ENCODE measurements at regions not wholly inside any gene's neighbourhood (a gene's known extent, or its start where the extent isn't known, plus 50 kb on each side); places are given as distances from the start of the nearest gene placed in this dataset.

DNA sequence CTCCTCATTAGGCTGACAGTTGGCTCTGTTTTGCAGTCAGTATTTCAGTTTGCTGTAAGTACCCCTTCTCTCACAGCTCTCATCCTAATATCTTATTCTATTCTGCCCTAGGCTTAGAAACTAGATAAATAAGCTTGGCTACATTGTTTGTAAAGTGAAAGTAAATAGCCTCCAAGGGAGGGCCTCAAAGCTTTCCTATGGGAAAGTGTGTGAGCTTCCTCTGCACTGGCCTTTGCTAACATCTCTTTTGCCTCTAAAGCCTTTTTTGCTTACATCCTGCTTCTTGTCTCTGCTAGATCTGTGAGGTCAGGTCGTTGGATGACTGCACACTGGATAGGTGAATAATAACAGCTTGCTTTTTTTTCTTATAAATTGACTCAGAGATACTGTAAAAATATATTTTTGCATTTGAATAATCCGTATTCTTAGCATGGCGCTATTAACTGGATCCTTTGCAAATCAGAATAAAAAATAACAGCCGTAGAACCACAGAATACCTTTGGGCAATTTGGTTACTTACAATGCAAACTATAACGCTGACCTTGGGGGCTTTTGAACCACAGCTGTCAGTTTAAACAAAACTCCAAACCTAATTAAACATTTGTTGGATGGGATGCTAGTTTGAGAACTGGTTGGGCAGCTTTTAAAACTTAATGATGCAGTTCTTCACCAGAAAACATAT lies 55.1 kb downstream of the TTC6 start:
- intact Hi-C loops (cut with DNase I; ENCODE audit: low total_unique reads) = no loop called here

DNA sequence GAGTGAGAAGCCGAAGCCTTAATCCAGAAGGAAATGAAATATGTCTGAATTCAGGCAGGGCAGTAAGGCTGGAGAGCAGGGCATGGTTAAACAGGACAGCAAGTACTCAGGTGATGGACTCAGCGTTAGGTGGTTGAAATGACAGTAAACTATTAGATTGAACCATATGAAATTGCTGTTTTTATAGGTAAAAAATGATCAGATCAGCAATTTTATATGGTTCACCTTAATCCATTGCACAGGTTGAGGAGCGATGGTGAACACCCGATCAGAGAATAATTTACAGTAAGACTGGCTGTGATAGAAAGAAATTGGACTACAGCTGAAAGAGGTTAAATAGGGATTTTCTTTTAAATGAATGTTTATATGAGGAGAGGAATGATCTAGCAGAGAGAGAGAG lies 56.6 kb downstream of the TTC6 start:
- no peaks in the 10 kb centered on the region for H3K4me1 ChIP-seq
- H3K4me3 ChIP-seq = no peak overlapping the region
- TF ChIP-seq, protein P1, sequence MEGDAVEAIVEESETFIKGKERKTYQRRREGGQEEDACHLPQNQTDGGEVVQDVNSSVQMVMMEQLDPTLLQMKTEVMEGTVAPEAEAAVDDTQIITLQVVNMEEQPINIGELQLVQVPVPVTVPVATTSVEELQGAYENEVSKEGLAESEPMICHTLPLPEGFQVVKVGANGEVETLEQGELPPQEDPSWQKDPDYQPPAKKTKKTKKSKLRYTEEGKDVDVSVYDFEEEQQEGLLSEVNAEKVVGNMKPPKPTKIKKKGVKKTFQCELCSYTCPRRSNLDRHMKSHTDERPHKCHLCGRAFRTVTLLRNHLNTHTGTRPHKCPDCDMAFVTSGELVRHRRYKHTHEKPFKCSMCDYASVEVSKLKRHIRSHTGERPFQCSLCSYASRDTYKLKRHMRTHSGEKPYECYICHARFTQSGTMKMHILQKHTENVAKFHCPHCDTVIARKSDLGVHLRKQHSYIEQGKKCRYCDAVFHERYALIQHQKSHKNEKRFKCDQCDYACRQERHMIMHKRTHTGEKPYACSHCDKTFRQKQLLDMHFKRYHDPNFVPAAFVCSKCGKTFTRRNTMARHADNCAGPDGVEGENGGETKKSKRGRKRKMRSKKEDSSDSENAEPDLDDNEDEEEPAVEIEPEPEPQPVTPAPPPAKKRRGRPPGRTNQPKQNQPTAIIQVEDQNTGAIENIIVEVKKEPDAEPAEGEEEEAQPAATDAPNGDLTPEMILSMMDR (IDR thresholded peaks at IDR 0.05) = no peak
- no peaks in the 10 kb centered on the region for H3K27me3 ChIP-seq
- H3K27ac ChIP-seq = no peak overlapping the region
- no peak for DNase-seq
- intact Hi-C loops (cut with DNase I; ENCODE audit: low total_unique reads) = no loop called here
- no peaks in the 10 kb centered on the region for H3K9me3 ChIP-seq
- H3K36me3 ChIP-seq = no peaks in the 10 kb centered on the region

More for the DNA sequence above, 55.1 kb downstream of the TTC6 start:
- TF ChIP-seq, protein P1 (IDR thresholded peaks at IDR 0.05) = no peak
- H3K27me3 ChIP-seq = no peaks in the 10 kb centered on the region
- no peak overlapping the region for H3K4me3 ChIP-seq
- no peaks in the 10 kb centered on the region for H3K36me3 ChIP-seq
- H3K9me3 ChIP-seq = no peaks in the 10 kb centered on the region
- DNase-seq = no peak
- H3K4me1 ChIP-seq = no peaks in the 10 kb centered on the region
- no peak overlapping the region for H3K27ac ChIP-seq

DNA sequence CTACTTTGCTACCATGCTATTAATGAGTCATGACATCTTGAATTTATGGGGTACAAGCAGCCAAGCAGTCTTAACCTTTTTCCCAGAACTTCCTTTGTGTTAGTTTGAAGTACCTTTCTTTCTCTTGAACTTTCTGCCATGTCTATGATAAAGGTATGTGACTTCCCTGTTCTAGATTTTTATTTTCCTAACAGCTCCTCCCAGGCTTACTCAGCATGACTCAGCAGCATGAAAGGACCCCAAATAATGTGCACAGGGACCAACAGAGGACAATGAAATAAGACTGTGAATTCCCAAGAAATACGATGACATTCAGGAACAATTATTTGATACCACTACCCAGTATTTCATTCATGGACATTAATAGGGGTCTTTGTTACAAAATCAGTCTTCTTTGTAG lies 60.0 kb downstream of the TTC6 start:
- no peaks in the 10 kb centered on the region for H3K9me3 ChIP-seq
- H3K36me3 ChIP-seq = no peaks in the 10 kb centered on the region
- intact Hi-C loops (cut with DNase I; ENCODE audit: low total_unique reads) = no loop called here
- TF ChIP-seq, protein P1 (IDR thresholded peaks at IDR 0.05) = no peak
- H3K27ac ChIP-seq = no peak overlapping the region
- H3K4me3 ChIP-seq = no peak overlapping the region
- H3K27me3 ChIP-seq = no peaks in the 10 kb centered on the region
- H3K4me1 ChIP-seq = no peaks in the 10 kb centered on the region
- no peak for DNase-seq

DNA sequence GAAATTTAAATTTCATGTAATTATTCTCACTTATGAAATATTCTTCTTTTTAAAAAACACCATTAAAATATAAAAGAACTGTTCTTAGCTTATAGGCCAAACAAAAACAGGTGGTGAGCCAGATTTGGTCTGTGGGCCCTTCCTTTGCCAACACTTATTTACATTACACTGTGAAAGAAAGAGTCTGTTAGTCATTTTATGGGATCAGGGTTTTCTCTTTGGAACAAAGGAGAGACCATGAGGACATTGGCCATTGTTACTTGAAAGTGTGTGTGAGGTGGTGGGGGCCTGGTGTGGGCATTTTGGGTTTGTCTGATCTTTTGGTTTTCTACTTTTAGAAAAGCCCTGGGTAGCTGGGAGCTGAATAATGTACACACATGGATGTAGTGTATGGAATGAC lies 62.7 kb downstream of the TTC6 start:
- Histone ChIP-seq H3K27me3 (no peaks in the 10 kb centered on the region), H3K4me1 (no peaks in the 10 kb centered on the region), H3K4me3 (no peak overlapping the region), H3K9me3 (peaks cover 0 to 10% (median 0%) of the 10 kb centered on the region in 3 donors), H3K27ac (no peak overlapping the region), H3K36me3 (no peaks in the 10 kb centered on the region)
- TF ChIP-seq, protein P1 (IDR thresholded peaks at IDR 0.05) = no peak
- intact Hi-C loops (cut with DNase I; ENCODE audit: low total_unique reads) = no loop called here
- no peak for DNase-seq

DNA sequence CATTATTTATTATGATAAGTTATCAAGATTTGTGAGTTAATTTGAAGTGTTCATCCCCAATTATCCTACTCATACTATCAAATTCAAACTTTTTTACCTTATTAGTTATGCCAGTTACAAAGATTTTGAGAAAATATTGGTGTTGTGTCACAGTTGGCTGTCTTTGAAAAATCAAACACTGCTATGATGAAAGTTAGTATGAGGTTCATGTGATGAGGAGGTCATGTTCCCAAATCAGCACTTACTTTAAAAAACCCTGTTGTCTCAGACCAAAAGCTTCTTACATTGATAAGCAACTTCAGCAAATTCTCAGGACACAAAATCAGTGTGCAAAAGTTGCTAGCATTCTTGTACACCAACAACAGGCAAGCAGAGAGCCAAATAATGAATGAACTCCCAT lies 68.1 kb downstream of the TTC6 start:
- no peak overlapping the region for H3K27ac ChIP-seq
- DNase-seq = no peak
- H3K4me1 ChIP-seq = no peaks in the 10 kb centered on the region
- no peaks in the 10 kb centered on the region for H3K27me3 ChIP-seq
- TF ChIP-seq, protein P1 (IDR thresholded peaks at IDR 0.05) = no peak
- peaks cover 0 to 10% (median 0%) of the 10 kb centered on the region in 3 donors for H3K9me3 ChIP-seq
- H3K36me3 ChIP-seq = no peaks in the 10 kb centered on the region
- intact Hi-C loops (cut with DNase I; ENCODE audit: low total_unique reads) = no loop called here
- H3K4me3 ChIP-seq = no peak overlapping the region

DNA sequence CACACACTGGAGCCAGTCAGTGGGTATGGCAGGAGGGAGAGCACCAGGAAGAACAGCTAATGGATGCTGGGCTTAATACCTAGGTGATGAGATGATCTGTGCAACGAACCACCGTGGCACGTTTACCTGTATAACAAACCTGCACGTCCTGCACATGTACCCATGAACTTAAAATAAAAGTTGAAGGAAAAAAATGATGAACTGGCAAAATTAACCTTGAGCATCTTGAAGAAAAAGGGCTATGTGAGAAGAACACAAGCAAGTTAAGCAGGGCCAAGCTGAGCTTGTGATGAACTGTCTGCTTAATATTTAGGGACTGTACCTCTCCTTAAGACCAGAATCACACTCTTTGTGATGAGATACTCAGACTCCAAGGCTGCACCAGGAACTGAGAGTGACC lies 70.0 kb downstream of the TTC6 start:
- intact Hi-C loops (cut with DNase I; ENCODE audit: low total_unique reads) = no loop called here
- H3K4me1 ChIP-seq = no peaks in the 10 kb centered on the region
- H3K4me3 ChIP-seq = no peak overlapping the region
- H3K9me3 ChIP-seq = peaks cover 0 to 10% (median 0%) of the 10 kb centered on the region in 3 donors
- no peak for DNase-seq
- TF ChIP-seq, protein P1 (IDR thresholded peaks at IDR 0.05) = no peak
- H3K27ac ChIP-seq = no peak overlapping the region
- H3K36me3 ChIP-seq = no peaks in the 10 kb centered on the region
- H3K27me3 ChIP-seq = no peaks in the 10 kb centered on the region

All from tibial artery (tissue), 4 donors.